ENCODE measurements at regions not wholly inside any gene's neighbourhood (a gene's known extent, or its start where the extent isn't known, plus 50 kb on each side); places are given as distances from the start of the nearest gene placed in this dataset.
"Not testable (repeated sequence)": the region's sequence is repeated elsewhere in the genome, so short reads cannot be mapped to it uniquely, and the experiment has no call there.

- no peaks in the 10 kb centered on the region for H4K20me1 ChIP-seq
- TF ChIP-seq Cebpa-rat (IDR thresholded peaks at IDR 0.05), result no peak
- H3K27ac ChIP-seq, result no peak overlapping the region
- no peak overlapping the region for H3K9ac ChIP-seq
- no peaks in the 10 kb centered on the region for H3K27me3 ChIP-seq
- H3K36me3 ChIP-seq, result no peaks in the 10 kb centered on the region
- H3K4me1 ChIP-seq, result no peaks in the 10 kb centered on the region; a peak in 1 of 20 replicates
- no peak overlapping the region for H3K4me3 ChIP-seq
- no peak overlapping the region for H3K4me2 ChIP-seq
- no peaks in the 10 kb centered on the region for H3K9me3 ChIP-seq (replicated peaks in 1 of 11)
Measured at GRCh38 chr5:124619121-124619520, 127.3 kb downstream of the ZNF608 start.

GRCh38 chr5:124617787-124618186, 128.7 kb downstream of the ZNF608 start:
- TF ChIP-seq Cebpa-rat (IDR thresholded peaks at IDR 0.05), result no peak
- Histone ChIP-seq H3K4me3 (no peak overlapping the region), H3K9ac (no peak overlapping the region), H3K9me3 (replicated peaks in 1 of 11) (peaks cover 0 to 7% (median 0%) of the 10 kb centered on the region in 11 experiments; a peak in 4 of 22 replicates), H3K27me3 (peaks cover 0 to under 1% (median 0%) of the 10 kb centered on the region in 11 experiments; a peak in 1 of 22 replicates), H3K27ac (no peak overlapping the region), H3K36me3 (0 out of 22 replicates have a peak, but pooled peaks cover 0 to 3% (median 0%) of the 10 kb centered on the region in 11 experiments), H4K20me1 (no peaks in the 10 kb centered on the region), H3K4me1 (no peaks in the 10 kb centered on the region; a peak in 1 of 20 replicates), H3K4me2 (no peak overlapping the region)

GRCh38 chr5:124614836-124615385, 131.5 kb downstream of the ZNF608 start:
- H3K9me3 ChIP-seq (replicated peaks in 1 of 11), result peaks cover 0 to 14% (median 4%) of the 10 kb centered on the region in 11 experiments; a peak in 8 of 22 replicates
- no peaks in the 10 kb centered on the region for H4K20me1 ChIP-seq
- TF ChIP-seq Cebpa-rat (IDR thresholded peaks at IDR 0.05), result no peak
- no peak overlapping the region for H3K9ac ChIP-seq
- no peaks in the 10 kb centered on the region; a peak in 1 of 20 replicates for H3K4me1 ChIP-seq
- 0 out of 22 replicates have a peak, but pooled peaks cover 0 to 3% (median 0%) of the 10 kb centered on the region in 11 experiments for H3K36me3 ChIP-seq
- H3K27ac ChIP-seq, result no peak overlapping the region
- peaks cover 0 to 3% (median 0%) of the 10 kb centered on the region in 11 experiments; a peak in 1 of 22 replicates for H3K27me3 ChIP-seq
- H3K4me2 ChIP-seq, result no peak overlapping the region
- no peak overlapping the region for H3K4me3 ChIP-seq

GRCh38 chr5:124614105-124614504, 132.3 kb downstream of the ZNF608 start:
- peaks cover 0 to 14% (median 4%) of the 10 kb centered on the region in 11 experiments; a peak in 9 of 22 replicates for H3K9me3 ChIP-seq (replicated peaks in 1 of 11)
- H3K27me3 ChIP-seq, result peaks cover 0 to 3% (median 0%) of the 10 kb centered on the region in 11 experiments; a peak in 1 of 22 replicates
- no peak overlapping the region for H3K9ac ChIP-seq
- H3K4me1 ChIP-seq, result no peaks in the 10 kb centered on the region; a peak in 1 of 20 replicates
- no peak overlapping the region for H3K4me2 ChIP-seq
- H4K20me1 ChIP-seq, result no peaks in the 10 kb centered on the region
- no peak overlapping the region for H3K27ac ChIP-seq
- no peak overlapping the region for H3K4me3 ChIP-seq
- H3K36me3 ChIP-seq, result 0 out of 22 replicates have a peak, but pooled peaks cover 0 to 3% (median 0%) of the 10 kb centered on the region in 11 experiments
- TF ChIP-seq Cebpa-rat (IDR thresholded peaks at IDR 0.05), result no peak

GRCh38 chr5:124613273-124613953, 133.0 kb downstream of the ZNF608 start:
- peaks cover 0 to 20% (median 9%) of the 10 kb centered on the region in 11 experiments; a peak in 18 of 22 replicates for H3K9me3 ChIP-seq (replicated peaks in 1 of 11)
- no peaks in the 10 kb centered on the region; a peak in 1 of 20 replicates for H3K4me1 ChIP-seq
- 0 out of 22 replicates have a peak, but pooled peaks cover 0 to 3% (median 0%) of the 10 kb centered on the region in 11 experiments for H3K36me3 ChIP-seq
- peaks cover 0 to 3% (median 0%) of the 10 kb centered on the region in 11 experiments; a peak in 1 of 22 replicates for H3K27me3 ChIP-seq
- H3K4me3 ChIP-seq, result no peak overlapping the region
- H3K27ac ChIP-seq, result no peak overlapping the region
- no peaks in the 10 kb centered on the region for H4K20me1 ChIP-seq
- H3K9ac ChIP-seq, result no peak overlapping the region
- no peak overlapping the region for H3K4me2 ChIP-seq
- no peak for TF ChIP-seq Cebpa-rat (IDR thresholded peaks at IDR 0.05)

GRCh38 chr5:124612023-124612422, 134.4 kb downstream of the ZNF608 start:
- no peaks in the 10 kb centered on the region for H4K20me1 ChIP-seq
- no peak for TF ChIP-seq Cebpa-rat (IDR thresholded peaks at IDR 0.05)
- no peaks in the 10 kb centered on the region; a peak in 1 of 20 replicates for H3K4me1 ChIP-seq
- H3K27ac ChIP-seq, result no peak overlapping the region
- H3K36me3 ChIP-seq, result 0 out of 22 replicates have a peak, but pooled peaks cover 0 to 3% (median 0%) of the 10 kb centered on the region in 11 experiments
- no peak overlapping the region for H3K4me3 ChIP-seq
- H3K9me3 ChIP-seq (replicated peaks in 1 of 11), result peaks cover 0 to 27% (median 16%) of the 10 kb centered on the region in 11 experiments; a peak in 18 of 22 replicates
- H3K4me2 ChIP-seq, result no peak overlapping the region; a peak in 1 of 22 replicates
- peaks cover 0 to 3% (median 0%) of the 10 kb centered on the region in 11 experiments; a peak in 1 of 22 replicates for H3K27me3 ChIP-seq
- no peak overlapping the region for H3K9ac ChIP-seq

GRCh38 chr5:124611262-124611661, 135.2 kb downstream of the ZNF608 start:
- not testable (repeated sequence) for H3K4me2 ChIP-seq, H3K9ac ChIP-seq, H3K4me1 ChIP-seq, H3K36me3 ChIP-seq, H3K4me3 ChIP-seq, H3K27ac ChIP-seq, H4K20me1 ChIP-seq, H3K27me3 ChIP-seq
- peaks cover 0 to 27% (median 16%) of the 10 kb centered on the region in 11 experiments; a peak in 18 of 22 replicates for H3K9me3 ChIP-seq (replicated peaks in 1 of 11)

GRCh38 chr5:124609685-124610084, 136.8 kb downstream of the ZNF608 start:
- H3K4me1 ChIP-seq, H3K27ac ChIP-seq, H3K36me3 ChIP-seq, H3K4me3 ChIP-seq, H4K20me1 ChIP-seq, H3K9ac ChIP-seq, H3K27me3 ChIP-seq, H3K4me2 ChIP-seq: not testable (repeated sequence)
- H3K9me3 ChIP-seq (replicated peaks in 1 of 11), result peaks cover 0 to 27% (median 16%) of the 10 kb centered on the region in 11 experiments; a peak in 18 of 22 replicates

GRCh38 chr5:124606543-124606942, 139.9 kb downstream of the ZNF608 start:
- Histone ChIP-seq H3K9me3 (replicated peaks in 1 of 11) (peaks cover 0 to 16% (median 11%) of the 10 kb centered on the region in 11 experiments; a peak in 16 of 22 replicates), H3K27me3 (no peaks in the 10 kb centered on the region), H3K4me3 (no peak overlapping the region), H4K20me1 (no peaks in the 10 kb centered on the region), H3K4me1 (peaks cover 0 to 26% (median 20%) of the 10 kb centered on the region in 10 experiments; a peak in 17 of 20 replicates), H3K27ac (no peak overlapping the region), H3K9ac (no peak overlapping the region), H3K36me3 (no peaks in the 10 kb centered on the region), H3K4me2 (no peak overlapping the region)
- no peak for TF ChIP-seq Cebpa-rat (IDR thresholded peaks at IDR 0.05)
